C4-2B (cell line): ENCODE measurements at regions not wholly inside any gene's neighbourhood (a gene's known extent, or its start where the extent isn't known, plus 50 kb on each side); places are given as distances from the start of the nearest gene placed in this dataset.

ENCODE experiments used
- CTCF ChIP-seq: fragments of 450-650 bp; conservative IDR thresholded peaks from 2 replicates; pipeline ENCODE4 v1.5.1; 2017; ENCODE audit warnings: mild to moderate bottlenecking
- ZFX ChIP-seq: fragments of 450-650 bp; IDR thresholded peaks from 2 replicates; pipeline ENCODE4 v1.6.1; 2017

- TF ChIP-seq CTCF (no peak), ZFX (no peak)
These were observed 1343.6 kb upstream of the CITED2 start for GRCh38 chr6:140718021-140718420.
